GF-D8 (cell line): ENCODE measurements at regions not wholly inside any gene's neighbourhood (a gene's known extent, or its start where the extent isn't known, plus 50 kb on each side); places are given as distances from the start of the nearest gene placed in this dataset.

ENCODE experiments used
- DNase-seq: peaks from one replicate; lab custom pipeline; 2025; lab: John Stamatoyannopoulos, UW

GRCh38 chr18:39752351-39752750 is 2186.8 kb upstream of the CELF4 start:
- no peak for DNase-seq

DNA sequence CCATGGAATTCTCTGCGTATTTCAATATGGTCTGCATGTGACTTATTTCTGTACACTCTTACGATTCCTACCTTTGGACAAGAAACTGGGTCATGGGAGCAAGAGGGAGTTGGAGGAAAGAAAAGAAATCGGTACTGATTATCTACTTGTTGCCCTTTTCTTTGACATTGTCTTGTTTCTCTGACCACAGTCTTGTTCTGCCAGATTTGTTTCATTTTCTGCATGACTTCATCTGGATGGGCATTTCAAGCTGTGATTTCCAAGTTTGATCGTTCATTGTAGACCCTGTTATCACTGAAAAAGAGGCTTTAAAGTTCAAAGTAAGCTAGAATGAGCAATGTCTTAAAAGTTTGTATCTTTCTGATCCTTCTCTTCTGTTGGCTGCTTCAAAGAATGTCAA is 2186.3 kb upstream of the CELF4 start:
- no peak for DNase-seq

DNA sequence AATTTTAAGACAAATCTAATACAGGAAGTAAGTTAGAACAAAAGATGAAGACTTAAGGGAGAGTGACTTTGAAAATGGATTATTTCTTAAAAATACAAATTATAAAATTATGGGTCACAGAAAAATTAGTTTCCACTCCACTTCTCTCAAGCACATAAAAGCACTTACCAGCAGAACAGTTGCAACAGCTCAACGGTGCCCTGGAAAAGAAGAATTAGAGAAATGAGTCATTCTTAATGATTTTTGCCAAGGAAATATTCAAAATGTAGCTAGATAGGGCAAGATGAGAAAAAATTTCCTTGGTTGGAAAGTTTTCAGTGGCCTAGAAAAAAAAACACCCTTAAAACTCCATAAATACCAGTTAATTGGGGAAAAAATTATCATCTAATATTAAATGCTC is 2185.6 kb upstream of the CELF4 start:
- no peak for DNase-seq

GRCh38 chr18:39749154-39749553 is 2183.6 kb upstream of the CELF4 start:
- DNase-seq, result no peak

DNA sequence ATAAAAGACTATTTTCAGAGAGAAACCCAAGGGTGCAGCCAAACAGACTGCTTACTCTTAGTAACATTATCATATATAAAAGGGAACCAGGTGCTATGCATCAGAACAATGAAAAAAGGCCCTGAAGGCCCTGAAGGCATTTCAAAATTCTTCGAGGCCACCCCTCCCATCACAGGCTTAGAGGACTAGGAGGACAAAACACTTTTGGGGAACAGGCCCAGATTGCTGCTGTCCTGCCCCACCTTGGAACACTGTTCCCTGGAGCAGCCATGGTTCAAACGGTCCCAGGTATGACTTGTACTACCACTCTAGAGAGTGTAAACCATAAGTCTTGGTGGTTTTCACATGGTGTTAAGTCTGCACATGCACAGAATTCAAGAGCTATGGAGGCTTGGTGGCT is 2183.1 kb upstream of the CELF4 start:
- no peak for DNase-seq

DNA sequence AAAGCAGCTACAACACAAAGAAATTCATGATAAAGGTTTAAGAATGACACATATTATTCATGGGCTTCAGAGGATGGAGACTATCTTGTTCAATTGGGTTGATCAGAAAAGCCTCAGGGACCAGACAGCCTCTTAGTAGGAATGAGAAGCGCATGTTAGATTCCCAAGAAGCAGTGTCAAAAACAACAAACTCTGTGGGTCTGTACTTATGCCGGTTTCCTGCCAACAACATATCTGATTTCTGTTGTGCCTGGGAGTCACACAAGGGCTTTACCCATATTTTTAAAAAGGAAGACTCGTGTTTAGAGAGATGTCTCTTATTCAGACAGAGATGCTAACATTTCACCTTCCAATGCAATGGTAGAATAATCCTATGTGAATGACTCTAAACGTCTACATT is 2180.6 kb upstream of the CELF4 start:
- DNase-seq, result no peak

GRCh38 chr18:39743463-39743862 is 2177.9 kb upstream of the CELF4 start:
- DNase-seq, result no peak

DNA sequence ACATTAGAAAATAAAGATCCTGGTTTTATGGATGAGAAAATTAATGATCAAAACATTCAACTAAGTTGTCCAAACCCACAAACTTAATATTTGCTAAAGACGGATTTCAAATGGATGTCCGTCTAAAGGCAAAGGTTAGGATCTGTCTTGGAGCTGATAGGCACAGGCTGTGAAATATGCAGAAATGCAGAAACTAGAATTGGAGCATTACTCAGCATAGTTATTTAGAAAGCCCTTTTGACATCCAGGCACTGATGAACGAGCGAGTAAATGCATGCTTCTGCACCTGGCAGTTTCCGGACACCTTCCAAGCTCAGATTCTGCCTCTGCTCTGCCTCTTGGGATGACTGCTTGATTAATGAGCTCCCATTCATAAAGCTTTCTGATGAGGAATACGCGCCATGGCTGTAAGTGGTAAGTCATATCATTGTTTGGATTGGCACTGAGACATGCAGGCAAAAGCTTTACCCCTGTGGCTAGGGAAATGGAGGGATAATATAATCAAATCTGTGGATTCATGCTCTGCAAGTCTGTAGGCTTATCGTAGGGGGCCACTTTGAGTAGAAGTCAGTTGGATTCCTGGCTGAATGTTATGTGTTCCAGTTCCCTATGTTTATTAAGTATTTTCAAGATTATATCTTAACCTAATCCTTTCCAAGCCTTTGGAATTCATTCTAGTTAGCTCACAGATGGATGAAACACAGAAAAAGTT is 2176.3 kb upstream of the CELF4 start:
- DNase-seq, result no peak

- no peak for DNase-seq
Observed at GRCh38 chr18:39737869-39738268, 2172.3 kb upstream of the CELF4 start.

GRCh38 chr18:39732918-39733317 is 2167.3 kb upstream of the CELF4 start:
- DNase-seq, result no peak

- DNase-seq, result no peak
Observed at GRCh38 chr18:39730606-39731005, 2165.0 kb upstream of the CELF4 start.

- no peak for DNase-seq
Observed at GRCh38 chr18:39724652-39725051, 2159.1 kb upstream of the CELF4 start.

DNA sequence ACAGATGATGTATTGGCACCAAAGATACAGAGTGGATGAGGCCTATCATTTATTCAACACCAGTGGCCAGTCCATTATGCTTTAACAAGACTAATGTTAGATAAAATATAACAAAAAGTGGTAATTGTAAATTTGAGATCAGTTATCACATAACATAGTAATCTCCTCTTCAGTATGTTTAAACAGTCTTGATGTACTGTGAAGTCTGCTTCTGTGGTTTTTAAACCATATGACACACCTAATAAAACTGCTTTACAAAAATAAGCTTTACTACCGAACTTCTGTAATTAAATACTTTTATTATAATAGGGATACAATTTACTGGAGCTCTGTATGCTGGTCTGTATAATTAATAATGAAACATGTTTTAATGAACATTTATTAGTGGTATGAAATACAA is 2156.1 kb upstream of the CELF4 start:
- no peak for DNase-seq

GRCh38 chr18:39713961-39714360 is 2148.4 kb upstream of the CELF4 start:
- no peak for DNase-seq

GRCh38 chr18:39711701-39712100 is 2146.1 kb upstream of the CELF4 start:
- no peak for DNase-seq

GRCh38 chr18:39705362-39705761 is 2139.8 kb upstream of the CELF4 start:
- no peak for DNase-seq

DNA sequence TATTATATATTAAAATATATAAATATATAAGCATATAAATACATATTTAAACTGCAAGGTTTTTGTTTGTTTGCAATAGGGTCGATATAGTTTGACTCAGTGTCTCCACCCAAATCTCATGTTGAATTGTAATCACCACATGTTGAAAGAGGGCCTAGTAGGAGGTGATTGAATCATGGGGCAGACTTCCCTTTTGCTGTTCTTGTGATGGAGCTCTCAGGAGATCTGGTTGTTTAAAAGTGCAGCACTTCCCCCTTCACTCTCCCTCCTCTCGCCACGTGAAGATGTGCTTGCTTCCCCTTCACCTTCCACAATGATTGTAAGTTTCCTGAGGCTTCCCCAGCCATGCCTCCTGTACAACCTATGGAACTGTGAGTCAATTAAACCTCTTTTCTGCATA is 2137.3 kb upstream of the CELF4 start:
- DNase-seq, result peak; percentile 58

DNA sequence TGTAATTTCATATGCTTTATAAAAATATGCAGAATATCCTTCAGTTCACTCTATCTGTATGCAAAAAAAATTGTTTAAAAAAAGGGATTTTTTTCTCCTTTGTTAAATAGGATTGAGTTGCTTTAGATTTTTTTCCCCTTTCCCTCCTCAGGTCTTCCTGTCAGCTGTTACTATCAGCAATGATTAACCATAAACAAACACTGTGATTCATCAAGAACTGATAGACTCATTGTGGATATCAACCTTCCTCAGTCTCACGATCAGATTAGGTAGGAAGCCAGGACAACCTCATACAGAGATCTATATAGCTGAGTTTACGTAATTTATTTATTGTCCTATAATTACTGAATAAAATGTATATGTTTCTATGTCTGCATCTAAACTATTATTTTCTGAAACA is 2136.2 kb upstream of the CELF4 start:
- DNase-seq, result no peak

GRCh38 chr18:39701055-39701783 is 2135.6 kb upstream of the CELF4 start:
- DNase-seq, result no peak

DNA sequence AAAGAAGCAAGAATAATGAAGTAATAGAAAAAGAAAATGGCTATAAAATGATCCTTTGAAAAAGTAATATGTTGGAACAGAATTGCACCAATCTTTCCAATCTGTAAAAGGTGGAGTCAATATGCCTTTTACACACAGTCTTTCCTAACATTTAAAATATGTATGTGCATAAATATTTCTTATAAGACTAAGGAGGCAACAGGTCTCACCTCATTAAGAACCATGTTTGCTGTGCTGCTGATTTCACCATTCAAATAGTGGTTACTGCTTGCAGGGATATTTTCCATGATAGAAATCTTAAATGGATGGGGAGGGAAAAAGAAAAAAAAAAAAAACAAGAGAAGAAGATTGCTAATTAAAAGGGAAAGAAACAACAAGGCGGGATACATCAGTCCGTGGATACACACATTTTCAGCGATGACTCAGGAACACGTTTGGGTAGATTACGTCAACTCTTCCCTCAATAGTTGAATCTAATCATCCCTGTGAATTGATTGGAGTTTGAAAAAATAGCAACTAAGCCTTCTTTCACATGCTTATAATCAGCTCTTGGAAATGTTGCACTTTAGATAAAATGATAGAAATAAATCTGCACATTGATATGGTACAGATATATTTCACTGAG is 2133.9 kb upstream of the CELF4 start:
- no peak for DNase-seq

GRCh38 chr18:39698436-39698835 is 2132.8 kb upstream of the CELF4 start:
- no peak for DNase-seq

- DNase-seq, result no peak
Observed at GRCh38 chr18:39693359-39693758, 2127.8 kb upstream of the CELF4 start.

- no peak for DNase-seq
Observed at GRCh38 chr18:39692367-39693015, 2126.9 kb upstream of the CELF4 start.
